ENCODE measurements at regions not wholly inside any gene's neighbourhood (a gene's known extent, or its start where the extent isn't known, plus 50 kb on each side); places are given as distances from the start of the nearest gene placed in this dataset.

DNA sequence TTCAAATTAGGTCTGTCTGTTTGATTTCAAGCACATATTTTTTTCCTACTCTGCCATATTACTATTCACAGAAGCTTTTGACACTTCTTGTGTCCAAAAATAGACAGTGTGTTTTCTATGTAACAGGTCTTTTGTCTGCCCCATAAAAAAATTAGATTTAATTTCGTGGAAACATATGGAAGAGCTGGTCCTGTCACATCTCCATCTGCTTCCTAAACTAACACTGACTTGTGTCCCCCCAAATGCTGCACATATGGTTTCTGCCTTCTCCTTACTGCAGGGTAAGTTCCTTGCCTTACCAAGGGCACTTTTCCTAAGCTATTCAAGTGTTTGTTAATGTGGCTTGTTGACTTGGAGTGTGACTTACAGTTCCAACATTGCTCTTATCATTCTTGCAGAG lies 340.7 kb upstream of the ARX start:
- TF ChIP-seq, protein P1, sequence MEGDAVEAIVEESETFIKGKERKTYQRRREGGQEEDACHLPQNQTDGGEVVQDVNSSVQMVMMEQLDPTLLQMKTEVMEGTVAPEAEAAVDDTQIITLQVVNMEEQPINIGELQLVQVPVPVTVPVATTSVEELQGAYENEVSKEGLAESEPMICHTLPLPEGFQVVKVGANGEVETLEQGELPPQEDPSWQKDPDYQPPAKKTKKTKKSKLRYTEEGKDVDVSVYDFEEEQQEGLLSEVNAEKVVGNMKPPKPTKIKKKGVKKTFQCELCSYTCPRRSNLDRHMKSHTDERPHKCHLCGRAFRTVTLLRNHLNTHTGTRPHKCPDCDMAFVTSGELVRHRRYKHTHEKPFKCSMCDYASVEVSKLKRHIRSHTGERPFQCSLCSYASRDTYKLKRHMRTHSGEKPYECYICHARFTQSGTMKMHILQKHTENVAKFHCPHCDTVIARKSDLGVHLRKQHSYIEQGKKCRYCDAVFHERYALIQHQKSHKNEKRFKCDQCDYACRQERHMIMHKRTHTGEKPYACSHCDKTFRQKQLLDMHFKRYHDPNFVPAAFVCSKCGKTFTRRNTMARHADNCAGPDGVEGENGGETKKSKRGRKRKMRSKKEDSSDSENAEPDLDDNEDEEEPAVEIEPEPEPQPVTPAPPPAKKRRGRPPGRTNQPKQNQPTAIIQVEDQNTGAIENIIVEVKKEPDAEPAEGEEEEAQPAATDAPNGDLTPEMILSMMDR (conservative IDR thresholded peaks at IDR 0.05; ENCODE audit: low read depth in 2 of 2): no peak
- no peak for TF ChIP-seq STAT1 (IDR thresholded peaks at IDR 0.05; ENCODE audit: unreplicated experiment)
- TF ChIP-seq POLR2AphosphoS5 (IDR thresholded peaks at IDR 0.05; ENCODE audit: low read depth): no peak
